Progenitor cell of endocrine pancreas (in vitro differentiated cells): ENCODE measurements at regions not wholly inside any gene's neighbourhood (a gene's known extent, or its start where the extent isn't known, plus 50 kb on each side); places are given as distances from the start of the nearest gene placed in this dataset.

Source experiments
- DNase-seq: peaks from one replicate; pipeline ENCODE4 v3.0.0; 2021; ENCODE audit warnings: low spot score; ENCODE audit not compliant: unreplicated experiment
- H3K27ac Mint-ChIP-seq: 2 replicates; pipeline ENCODE4 v1.8.0; 2021; ENCODE audit warnings: mild to moderate bottlenecking, moderate library complexity, mixed read lengths
- H3K27me3 Mint-ChIP-seq: 2 replicates; pipeline ENCODE4 v1.8.0; 2021; ENCODE audit warnings: mixed read lengths
- H3K36me3 Mint-ChIP-seq: 2 replicates; pipeline ENCODE4 v1.8.0; 2022; ENCODE audit warnings: mixed read lengths; ENCODE audit not compliant: insufficient read depth
- H3K4me1 Mint-ChIP-seq: 2 replicates; pipeline ENCODE4 v1.8.0; 2021; ENCODE audit warnings: low read depth, mixed read lengths
- H3K4me3 Mint-ChIP-seq: 2 replicates; pipeline ENCODE4 v1.8.0; 2021; ENCODE audit warnings: low read depth, mild to moderate bottlenecking, moderate library complexity, mixed read lengths
- H3K9me3 Mint-ChIP-seq: 2 replicates; pipeline ENCODE4 v1.8.0; 2021; ENCODE audit warnings: low read depth, mixed read lengths
- TF ChIP-seq, protein P1 (sequence below): fragments of 200-600 bp; sonication (generic); IDR thresholded peaks from one replicate; pipeline ENCODE4 v1.5.0; 2021; ENCODE audit warnings: antibody characterized with exemption, mild to moderate bottlenecking; ENCODE audit not compliant: unreplicated experiment

DNA sequence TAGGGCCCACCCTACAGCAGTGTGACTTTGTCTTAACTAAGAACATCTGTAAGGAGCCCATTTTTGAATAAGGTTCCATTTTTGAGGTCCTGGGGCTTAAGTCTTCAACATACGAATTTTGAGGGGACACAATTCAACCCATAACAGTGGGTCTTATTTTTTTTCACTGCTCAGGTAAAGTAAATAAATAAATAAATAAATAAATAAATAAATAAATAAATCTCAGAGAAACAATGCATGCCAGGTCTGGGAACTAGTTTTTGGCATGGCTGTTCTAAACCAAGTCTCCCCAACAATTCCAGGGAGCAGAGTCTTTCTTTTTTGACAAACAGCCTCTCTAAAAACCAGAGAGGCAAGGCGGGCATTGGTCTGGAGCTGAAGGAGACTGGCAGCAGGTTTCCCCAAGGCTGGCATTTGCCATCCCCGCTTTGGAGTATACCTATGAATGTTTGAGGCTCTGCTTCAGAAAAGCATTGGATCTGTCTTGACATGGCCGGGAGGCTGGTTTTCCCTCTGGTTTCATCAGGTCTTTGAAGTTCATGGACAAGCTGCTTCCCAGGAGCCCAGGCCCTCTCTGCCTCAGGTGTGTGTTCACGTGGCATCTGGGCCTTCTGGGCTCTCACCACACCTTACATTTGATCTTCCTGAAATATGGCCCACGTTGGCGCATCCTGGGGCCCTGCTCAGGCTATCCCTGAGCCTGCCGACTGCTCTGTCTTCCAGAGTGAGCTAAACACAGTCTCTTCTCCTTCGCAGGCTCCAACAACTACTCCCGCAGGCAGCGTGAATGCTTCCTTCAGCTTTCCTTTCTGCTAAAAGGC is 545.2 kb downstream of the BCL11B start:
- TF ChIP-seq, protein P1, sequence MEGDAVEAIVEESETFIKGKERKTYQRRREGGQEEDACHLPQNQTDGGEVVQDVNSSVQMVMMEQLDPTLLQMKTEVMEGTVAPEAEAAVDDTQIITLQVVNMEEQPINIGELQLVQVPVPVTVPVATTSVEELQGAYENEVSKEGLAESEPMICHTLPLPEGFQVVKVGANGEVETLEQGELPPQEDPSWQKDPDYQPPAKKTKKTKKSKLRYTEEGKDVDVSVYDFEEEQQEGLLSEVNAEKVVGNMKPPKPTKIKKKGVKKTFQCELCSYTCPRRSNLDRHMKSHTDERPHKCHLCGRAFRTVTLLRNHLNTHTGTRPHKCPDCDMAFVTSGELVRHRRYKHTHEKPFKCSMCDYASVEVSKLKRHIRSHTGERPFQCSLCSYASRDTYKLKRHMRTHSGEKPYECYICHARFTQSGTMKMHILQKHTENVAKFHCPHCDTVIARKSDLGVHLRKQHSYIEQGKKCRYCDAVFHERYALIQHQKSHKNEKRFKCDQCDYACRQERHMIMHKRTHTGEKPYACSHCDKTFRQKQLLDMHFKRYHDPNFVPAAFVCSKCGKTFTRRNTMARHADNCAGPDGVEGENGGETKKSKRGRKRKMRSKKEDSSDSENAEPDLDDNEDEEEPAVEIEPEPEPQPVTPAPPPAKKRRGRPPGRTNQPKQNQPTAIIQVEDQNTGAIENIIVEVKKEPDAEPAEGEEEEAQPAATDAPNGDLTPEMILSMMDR, result no peak
- H3K27ac Mint-ChIP-seq, result no peak overlapping the region
- no peak for DNase-seq
- no peak overlapping the region for H3K4me3 Mint-ChIP-seq
- peaks cover 36% of the 10 kb centered on the region for H3K27me3 Mint-ChIP-seq
- H3K4me1 Mint-ChIP-seq, result no peaks in the 10 kb centered on the region
- H3K36me3 Mint-ChIP-seq, result no peaks in the 10 kb centered on the region
- no peaks in the 10 kb centered on the region for H3K9me3 Mint-ChIP-seq

DNA sequence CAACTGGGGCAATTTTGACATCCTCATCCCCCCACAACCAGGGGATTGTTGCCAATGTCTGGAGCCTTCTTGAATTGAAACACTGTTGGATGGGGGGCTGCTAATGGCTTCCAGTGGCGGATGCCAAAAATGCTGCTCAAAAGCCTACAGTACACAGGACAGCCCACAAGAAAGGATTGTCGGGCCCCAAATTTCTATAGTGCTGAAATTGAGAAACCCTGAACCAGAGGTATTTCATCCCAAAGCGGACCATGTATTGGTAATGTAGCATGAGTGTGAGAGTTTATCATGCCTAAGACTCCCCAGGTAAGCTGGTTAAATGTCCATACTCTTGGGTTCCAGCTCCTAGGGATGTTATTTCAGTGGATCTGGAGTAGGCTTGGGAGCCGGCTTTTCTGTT is 544.0 kb downstream of the BCL11B start:
- TF ChIP-seq, protein P1, result no peak
- Mint-ChIP-seq H3K27me3 (peaks cover 27% of the 10 kb centered on the region), H3K36me3 (no peaks in the 10 kb centered on the region), H3K27ac (no peak overlapping the region), H3K9me3 (no peaks in the 10 kb centered on the region), H3K4me3 (no peak overlapping the region), H3K4me1 (no peaks in the 10 kb centered on the region)
- DNase-seq, result no peak

DNA sequence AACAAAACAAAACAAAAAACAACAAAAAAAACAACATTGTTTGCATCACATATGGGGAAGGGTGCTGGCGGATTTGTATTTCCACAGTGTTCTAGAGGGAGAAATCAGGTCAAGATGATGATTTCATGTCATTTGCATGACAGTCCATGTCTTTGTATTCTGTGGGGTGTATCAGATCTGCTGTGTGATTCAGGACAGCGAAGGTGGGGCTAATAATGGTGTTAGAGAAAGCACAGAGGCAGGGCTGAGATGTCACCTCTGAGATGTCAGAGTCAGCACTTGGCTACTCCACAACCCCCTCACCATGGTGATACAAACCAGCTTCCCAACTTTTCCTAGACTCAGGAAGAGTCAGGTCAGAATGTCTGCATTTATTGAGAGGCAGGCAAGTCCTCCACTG is 543.2 kb downstream of the BCL11B start:
- no peak for DNase-seq
- H3K4me1 Mint-ChIP-seq, result no peaks in the 10 kb centered on the region
- H3K36me3 Mint-ChIP-seq, result no peaks in the 10 kb centered on the region
- no peak overlapping the region for H3K27ac Mint-ChIP-seq
- no peaks in the 10 kb centered on the region for H3K9me3 Mint-ChIP-seq
- TF ChIP-seq, protein P1, result no peak
- H3K27me3 Mint-ChIP-seq, result peaks cover 30% of the 10 kb centered on the region
- H3K4me3 Mint-ChIP-seq, result no peak overlapping the region

DNA sequence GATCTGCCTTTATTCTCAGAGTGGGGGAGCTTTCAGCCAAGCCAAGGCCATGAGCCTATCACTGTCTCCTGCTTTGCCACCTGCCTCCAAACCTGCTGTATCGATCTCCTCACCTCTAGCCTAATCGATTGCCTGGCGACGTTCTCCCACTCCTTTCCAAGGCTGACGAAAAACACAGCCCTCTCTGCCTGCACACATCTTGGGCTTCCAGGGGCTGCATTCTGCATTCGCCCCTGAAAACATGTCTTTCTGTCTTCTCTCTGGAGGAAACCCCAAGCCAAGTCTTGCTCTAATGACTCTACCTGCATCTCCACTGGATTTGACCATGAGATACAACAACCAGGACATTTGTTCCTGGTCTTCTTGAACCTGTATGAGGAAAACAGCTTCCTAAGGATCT is 540.7 kb downstream of the BCL11B start:
- H3K4me3 Mint-ChIP-seq, result no peak overlapping the region
- H3K9me3 Mint-ChIP-seq, result no peaks in the 10 kb centered on the region
- DNase-seq, result no peak
- no peaks in the 10 kb centered on the region for H3K36me3 Mint-ChIP-seq
- H3K27ac Mint-ChIP-seq, result no peak overlapping the region
- peaks cover 25% of the 10 kb centered on the region for H3K27me3 Mint-ChIP-seq
- H3K4me1 Mint-ChIP-seq, result no peaks in the 10 kb centered on the region
- TF ChIP-seq, protein P1, result no peak

DNA sequence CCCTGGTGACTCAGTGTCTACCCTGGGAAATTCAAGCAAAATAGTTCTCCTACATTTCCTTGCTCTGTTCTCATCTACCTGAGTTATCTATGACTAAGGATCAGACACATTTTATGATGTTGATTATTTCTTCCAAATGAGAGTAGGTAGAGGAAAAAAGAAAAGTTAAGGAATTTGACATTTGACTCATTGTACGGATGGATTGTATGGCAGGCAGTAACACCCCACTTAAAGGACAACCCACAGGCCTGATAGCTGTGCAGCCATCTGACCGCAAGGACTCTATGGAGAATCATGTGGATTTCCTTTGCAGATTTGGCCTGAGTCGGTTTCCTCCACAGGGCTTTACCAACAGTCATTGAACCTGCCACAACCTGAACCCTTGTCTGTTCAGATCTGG is 540.3 kb downstream of the BCL11B start:
- TF ChIP-seq, protein P1, result no peak
- no peak overlapping the region for H3K27ac Mint-ChIP-seq
- H3K27me3 Mint-ChIP-seq, result peaks cover 23% of the 10 kb centered on the region
- H3K36me3 Mint-ChIP-seq, result no peaks in the 10 kb centered on the region
- no peaks in the 10 kb centered on the region for H3K4me1 Mint-ChIP-seq
- H3K9me3 Mint-ChIP-seq, result no peaks in the 10 kb centered on the region
- no peak overlapping the region for H3K4me3 Mint-ChIP-seq
- no peak for DNase-seq
